NCI-H1417 treated with DMSO at 0.1 percent for 48 hours (cell line): ENCODE measurements at regions not wholly inside any gene's neighbourhood (a gene's known extent, or its start where the extent isn't known, plus 50 kb on each side); places are given as distances from the start of the nearest gene placed in this dataset.
"Not testable (repeated sequence)": the region's sequence is repeated elsewhere in the genome, so short reads cannot be mapped to it uniquely, and the experiment has no call there.

Source experiments
- DNase-seq: peaks from one replicate; lab custom pipeline; 2025; lab: John Stamatoyannopoulos, UW

DNA sequence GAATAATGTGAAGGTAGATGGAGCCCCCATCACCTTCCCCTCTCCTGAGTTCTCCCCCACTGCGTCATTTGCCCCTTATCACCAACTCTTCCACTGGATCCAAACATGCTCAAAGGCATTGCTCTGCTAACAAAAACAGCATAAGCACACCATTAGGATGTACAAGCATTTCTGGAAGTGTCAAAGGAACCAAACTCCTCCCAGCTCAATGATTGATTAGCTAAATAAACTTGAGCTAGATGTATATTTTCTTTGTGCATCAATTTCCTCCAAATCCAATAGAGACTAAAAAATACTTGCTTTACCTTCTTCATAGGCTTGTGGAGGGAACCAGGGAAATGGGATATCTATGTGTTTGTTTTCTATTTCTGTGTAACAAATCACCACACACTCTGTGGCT lies 248.4 kb upstream of the JARID2 start:
- no peak for DNase-seq

DNA sequence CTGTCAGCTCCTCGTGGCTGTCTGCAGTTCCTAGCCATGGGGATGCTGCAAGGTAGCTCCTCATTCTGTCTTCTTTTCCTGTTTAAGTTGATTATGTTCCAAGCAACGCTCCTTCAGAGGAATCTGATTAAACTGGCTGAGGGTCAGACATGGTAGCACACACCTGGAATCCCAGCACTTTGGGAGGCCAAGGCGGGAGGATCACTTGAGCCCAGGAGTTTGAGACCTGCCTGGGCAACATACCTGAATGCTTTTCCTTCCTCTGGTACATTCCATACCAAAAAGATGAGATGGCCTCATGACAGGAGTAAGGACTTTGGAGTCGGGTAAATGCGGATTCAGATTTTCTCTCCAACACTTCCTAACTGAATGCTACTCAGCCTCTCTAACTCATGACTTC lies 246.8 kb upstream of the JARID2 start:
- no peak for DNase-seq

DNA sequence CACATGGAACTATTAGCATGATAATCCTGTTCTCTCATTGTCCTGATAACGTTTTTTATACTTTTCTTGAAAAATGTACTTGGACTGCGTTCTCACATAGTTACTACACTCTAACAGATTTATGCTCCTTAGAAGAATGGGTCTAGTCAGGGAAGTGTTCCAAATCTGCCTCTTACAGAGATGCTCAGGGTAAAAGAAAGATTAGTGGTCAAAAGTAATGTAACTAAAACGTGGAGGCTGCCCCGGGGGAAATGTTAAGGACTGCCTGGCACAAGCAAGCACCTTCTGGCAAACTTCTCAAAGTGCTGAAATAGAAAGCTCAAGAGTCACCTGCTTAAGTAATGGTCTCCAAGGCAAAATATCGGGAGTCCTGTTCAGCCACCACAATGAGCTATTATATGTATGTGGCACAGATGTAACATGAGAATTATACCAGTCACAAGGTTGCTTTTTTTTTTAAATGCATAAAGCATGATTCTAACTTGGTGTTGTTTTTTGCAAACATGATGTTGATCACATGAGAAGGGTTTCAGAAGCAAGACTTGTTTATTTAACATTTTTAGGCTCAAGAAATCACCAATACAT lies 244.5 kb upstream of the JARID2 start:
- DNase-seq = no peak

DNA sequence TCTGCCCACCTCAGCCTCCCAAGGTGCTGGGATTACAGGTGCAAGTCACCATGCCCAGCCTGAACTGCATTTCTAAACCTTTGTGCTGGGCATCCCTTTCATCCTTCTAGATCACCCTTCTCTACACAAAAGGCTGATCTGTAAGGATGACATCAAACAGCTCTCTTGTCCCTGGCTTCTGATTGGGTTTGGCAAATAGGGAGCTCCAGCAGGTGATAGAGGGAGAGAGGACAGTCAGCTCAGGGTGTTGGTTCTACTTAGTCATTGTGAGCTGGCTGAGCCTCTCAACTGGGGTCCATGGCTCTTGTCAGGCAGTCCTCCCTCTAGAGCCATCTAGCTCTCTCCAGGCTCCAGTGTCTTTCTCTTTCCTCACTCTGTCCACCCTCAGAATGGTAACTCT lies 237.6 kb upstream of the JARID2 start:
- DNase-seq = no peak

DNA sequence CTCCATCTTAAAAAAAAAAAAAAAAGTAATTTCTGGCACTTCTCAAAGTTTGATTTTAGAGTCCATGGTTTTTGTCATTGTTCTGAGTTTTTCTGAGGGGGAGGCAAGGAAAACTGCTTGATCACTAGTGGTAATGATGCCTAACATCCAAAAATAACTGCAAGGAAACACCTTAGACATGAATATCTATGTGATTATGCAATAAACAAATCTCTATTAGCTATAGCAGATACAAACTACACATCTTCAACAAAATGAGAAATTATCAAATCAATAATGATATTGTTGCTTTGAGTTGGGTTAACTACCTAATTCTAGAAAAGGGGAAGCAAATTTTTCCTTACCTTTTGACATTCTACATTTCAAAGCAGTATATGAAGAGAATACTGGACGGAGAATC lies 230.9 kb upstream of the JARID2 start:
- DNase-seq = no peak

DNA sequence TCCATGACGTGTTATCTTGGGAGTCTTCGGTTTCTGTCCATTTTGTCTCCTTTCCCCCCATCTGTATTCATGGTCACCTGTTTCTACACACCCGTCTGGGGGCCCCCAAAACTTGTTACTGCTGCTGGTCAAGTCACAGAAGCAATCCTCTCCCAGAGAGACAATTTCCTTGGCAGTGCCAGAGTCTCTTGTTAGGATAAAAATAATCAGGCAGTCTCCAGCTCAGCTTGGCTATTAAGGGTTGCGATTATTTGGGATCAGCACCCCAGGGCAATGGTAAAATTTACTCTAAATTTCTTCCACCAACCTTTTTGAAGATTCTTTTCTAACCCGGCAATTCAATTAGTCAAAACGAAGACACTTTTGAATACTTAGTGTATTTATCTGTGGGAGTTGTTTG lies 229.1 kb upstream of the JARID2 start:
- DNase-seq = no peak

DNA sequence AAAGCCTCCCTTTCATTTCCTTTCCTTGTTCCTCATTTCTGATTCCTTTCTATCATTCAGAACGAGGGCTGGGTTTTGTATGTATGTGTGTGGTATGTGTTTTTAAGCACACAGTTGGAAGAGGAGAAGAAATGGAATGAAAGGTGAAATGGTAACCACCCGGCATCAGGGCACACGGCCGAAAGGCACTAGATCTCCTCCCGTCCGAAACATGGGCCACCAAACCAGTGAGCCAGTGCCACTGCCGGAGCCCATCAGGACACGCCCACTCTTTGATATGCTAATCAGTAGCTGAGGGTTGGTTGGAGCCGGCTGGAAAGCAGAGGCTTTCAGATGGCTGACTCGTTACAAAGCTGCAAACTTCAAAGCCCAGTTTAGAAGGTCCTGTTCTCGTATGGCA lies 228.6 kb upstream of the JARID2 start:
- no peak for DNase-seq

DNA sequence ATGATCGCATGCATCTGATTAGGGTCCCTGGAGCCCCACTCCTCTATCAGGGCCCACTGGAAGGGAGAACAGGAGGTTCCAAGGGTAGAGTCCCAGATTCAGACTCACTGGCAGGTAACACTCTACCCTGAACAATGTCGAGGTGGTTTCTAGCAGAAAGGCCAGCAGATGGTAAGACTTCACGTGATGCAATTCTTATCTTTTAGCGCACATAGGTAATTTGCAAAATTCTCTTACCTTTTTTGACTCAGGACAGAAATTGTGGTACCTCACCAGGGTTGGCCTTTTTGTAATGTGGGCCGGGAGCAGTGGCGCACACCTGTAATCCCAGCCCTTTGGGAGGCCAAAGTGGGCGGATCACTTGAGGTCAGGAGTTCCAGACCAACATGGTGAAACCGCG lies 228.1 kb upstream of the JARID2 start:
- no peak for DNase-seq

DNA sequence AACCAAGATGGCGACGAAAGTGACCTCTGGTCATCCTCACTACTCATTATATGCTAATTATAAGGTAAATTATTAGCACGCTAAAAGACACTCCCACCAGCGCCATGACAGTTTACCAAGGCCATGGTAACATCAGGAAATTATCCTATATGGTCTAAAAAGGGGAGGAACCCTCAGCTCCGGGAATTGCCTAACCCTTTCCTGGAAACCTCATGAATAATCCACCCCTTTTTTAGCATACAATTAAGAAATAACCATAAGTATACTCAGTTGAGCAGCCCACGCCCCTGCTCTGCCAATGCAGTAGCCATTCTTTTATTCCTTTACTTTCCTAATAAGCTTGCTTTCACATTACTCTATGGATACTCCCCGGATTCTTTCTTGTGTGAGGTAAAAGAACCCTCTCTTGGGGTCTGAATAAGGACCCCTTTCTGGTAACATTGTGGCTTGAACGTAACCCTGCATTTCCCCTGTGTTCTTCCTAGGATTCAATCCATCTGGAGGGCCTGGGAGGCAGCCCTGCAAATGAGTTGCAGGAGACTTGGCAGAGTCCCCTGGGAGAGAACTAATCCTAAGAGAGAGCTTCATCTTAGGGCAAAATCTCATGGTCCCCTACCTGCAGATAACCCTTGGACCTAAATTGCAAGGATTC lies 225.6 kb upstream of the JARID2 start:
- DNase-seq = no peak

DNA sequence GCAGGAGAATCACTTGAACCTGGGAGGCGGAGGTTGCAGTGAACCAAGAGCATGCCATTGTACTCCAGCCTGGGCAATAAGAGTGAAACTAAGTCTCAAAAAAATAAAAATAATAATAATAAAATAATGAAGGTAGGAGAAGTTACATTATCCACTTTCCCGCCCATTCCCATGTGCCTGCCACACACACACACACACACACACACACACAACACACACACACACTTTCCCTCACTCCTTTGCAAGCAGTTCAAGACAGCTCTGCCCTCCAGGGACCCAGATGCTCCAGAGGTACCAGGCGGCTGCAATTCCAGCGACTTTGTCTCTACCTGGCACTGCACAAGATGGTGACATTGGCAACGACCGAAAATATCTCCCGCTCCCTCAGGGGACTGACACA lies 224.8 kb upstream of the JARID2 start:
- no peak for DNase-seq

DNA sequence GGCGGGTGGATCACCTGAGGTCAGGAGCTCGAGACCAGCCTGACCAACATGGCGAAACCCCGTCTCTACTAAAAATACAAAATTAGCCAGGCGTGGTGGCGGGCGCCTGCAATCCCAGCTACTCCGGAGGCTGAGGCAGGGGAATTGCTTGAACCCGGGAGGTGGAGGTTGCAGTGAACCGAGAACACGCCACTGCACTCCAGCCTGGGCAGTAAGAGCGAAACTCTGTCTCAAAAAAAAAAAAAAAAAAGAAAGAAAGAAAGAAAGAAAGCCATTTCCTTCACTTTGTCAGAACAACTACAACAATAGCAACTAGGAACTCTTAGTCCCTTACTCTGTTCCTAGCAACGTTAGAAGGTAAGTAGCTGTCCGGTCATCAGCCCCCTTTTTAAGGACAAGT lies 222.9 kb upstream of the JARID2 start:
- not testable (repeated sequence) for DNase-seq

DNA sequence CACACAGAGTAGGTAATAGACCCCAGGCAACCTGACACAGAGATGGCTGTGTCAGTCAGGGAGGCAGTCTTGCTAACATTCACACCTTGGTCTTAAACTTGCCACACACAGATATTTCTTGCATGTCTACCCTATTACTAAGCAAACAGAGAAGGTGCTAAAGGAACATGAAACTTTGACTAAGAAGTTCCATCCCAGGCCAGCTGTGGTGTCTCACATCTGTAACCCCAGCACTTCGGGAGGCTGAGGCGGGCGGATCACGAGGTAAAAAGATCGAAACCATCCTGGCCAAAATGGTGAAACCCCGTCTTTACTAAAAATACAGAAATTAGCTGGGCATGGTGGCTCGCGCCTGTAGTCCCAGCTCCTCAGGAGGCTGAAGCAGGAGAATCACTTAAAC lies 222.4 kb upstream of the JARID2 start:
- DNase-seq = no peak

DNA sequence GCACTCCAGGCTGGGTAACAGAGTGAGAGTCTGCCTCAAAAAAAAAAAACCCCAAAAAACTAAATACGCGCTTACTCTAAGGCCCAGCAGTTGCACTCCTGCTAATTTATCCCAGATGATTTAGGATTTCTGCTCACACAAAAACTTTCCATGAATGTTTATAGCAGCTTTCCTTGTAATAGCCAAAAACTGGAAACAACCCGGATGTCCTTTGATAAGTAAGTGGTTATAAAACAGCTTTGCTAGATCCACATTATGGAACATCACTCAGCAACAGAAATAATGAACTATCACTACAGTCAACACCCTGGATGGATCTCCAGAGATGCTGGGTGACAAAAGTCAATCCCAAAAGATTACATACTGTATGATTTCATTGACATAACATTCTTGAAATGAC lies 220.4 kb upstream of the JARID2 start:
- DNase-seq = no peak

DNA sequence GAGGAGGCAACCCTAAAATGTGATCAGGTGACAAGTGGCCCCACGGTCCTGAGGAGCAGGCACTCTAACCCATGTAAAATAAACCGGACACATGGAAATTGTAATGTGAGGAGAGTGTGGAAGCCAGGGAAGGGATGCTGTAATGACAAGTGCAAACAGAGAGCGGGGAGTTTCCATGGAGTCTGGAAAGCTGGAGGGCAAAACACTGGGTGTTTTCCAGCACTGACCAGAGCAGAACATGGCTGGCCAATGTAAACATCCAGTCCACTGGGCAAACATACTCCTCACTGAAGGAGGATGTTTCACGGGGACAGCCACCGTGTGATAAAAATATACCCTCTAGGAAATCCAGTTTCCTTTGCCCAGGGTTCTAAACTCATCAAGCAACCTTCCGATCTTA lies 219.0 kb upstream of the JARID2 start:
- DNase-seq = peak; percentile 76

DNA sequence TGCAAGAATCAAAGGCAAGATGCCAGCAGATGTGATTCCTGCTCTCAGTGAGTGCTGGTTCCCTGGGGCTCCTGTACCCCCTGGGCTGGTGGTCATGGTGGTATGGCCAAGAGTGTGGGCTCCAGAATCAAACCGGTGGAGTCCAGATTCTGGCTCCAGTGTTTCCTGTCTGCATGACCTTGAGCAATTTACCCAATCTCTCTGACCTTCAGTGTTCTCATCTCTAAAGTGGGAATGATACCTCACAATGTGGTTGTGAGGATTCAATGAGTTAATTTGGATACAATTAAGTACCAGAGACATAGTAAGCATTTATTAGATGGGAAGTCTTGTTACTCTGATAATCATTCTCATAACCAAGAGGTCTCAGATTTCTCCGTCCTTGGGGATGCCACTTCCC lies 218.4 kb upstream of the JARID2 start:
- DNase-seq = no peak

DNA sequence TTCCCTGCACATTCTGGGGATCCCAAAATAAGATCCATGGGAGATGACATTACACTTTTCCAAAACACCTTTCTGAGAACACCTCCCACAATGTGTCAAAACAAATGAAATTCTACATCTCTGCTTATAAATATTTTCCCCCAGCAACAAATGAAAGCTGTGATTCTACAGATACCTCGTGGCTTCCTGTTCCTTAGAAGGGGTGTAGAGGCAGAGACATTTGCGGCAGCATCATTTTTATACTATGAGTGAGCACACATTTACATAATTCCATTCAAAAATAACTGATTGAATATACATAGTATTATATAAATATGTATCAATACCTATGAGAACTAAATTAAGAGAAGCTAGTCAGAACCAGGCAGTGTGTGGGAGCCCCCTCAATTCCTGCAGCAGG lies 213.9 kb upstream of the JARID2 start:
- no peak for DNase-seq

DNA sequence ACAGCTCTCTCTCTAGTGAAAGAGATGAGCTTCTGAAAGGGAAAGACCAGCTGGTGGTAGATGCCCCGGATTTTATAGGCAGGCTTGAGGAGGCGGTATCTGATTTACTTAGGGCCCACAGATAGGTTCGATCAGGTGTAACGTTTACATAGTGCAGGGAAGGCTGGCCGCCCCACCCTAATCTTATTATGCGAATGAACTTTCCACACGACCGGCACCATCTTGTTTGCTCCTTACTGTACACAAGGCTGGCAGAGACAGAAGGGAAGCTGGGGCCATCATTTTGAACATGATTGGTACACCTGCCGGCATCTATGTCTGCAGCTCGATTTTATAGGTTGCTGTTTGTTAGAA lies 212.0 kb upstream of the JARID2 start:
- DNase-seq = no peak

DNA sequence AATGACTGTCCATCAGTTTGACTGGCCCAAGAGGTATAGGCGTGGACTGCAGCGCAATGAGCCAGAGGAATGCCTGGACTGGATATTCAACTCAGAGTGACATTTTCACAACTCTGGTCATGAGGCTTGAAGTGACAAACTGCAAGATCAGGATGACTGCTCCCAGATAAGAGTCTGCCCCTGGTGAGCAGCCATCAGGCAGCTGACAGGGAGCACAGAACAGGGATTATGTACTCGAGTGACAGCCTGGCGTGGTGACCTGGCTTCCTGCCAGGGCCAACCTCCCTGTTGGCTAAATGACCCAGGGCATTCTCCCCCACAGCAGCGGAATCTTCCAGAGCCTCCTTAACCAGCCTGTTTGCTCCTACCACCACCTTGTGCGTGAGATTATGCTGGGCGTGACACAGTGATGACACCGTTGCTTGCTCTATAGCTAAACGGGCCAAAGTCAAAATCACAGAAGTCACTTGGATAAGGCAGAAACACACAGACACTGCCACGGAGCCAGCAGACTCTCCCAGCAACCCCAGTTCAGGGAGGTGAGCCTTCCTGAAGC lies 209.1 kb upstream of the JARID2 start:
- no peak for DNase-seq

DNA sequence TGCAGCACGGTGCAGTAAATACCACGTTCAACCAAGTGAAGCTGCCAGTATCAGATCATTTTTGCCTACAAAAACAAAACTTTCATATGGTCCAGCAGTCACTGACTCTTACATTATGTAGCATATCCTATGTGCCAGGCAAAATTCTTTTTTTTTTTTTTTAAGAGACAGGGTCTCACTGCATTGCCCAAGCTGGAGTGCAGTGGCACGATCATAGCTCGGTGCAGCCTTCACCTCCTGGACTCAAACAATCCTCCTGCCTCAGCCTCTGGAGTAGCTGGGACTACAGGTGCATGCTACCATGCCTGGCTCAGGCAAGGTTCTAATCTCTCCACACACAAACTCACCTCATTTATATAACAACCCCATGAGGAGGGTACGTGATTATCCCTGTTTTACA lies 208.6 kb upstream of the JARID2 start:
- no peak for DNase-seq

DNA sequence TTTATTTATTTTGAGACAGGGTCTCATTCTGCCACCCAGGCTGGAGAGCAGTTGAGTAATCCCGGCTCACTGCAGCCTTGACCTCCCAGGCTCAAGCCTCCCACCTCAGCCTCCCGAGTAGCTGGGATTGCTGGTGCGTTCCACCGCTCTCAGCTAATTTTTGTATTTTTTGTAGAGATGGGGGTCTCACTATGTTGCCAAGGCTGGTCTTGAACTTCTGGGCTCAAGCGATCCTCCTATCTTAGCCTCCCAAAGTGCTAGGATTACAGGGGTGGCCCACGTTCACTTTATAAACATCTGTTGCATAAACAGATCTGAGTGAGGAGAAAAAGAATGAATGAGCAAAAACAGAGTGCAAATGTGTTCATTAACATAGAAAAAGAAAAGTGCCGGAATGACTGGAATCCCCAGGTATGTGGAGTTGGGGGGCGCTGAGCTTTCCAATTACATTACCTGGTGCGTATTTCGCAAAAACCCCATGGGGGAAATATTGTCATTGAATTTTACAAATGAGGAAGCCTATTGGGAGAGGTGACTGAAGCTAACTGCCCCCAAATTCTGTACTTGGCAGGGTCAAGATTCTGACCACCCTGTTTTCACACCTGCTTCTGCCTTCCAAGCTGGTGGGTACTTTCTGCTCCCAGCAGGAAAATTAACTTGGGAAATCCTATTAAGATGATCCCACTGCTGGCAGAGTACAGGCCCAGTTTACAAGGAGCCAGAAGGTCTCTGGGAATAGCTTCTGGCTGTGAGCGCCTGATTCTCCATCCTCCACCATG lies 207.7 kb upstream of the JARID2 start:
- no peak for DNase-seq

DNA sequence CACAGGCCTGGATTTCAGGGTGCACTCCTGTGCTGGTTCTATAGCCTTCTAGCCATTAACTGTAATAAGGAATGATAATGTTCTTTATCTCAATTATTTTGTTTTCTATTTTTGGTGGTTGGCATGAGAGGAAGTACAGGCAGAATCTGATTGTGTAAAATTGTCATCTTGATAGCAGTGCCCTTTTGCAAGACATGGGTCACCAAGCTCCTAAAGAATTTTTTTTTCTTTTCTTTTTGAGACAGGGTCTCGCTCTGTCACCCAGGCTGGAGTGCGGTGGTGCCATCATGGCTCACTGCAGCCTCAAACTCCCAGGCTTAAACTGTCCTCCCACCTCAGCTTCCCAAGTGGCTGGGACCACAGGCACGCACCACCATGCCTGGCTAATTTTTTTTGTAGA lies 206.7 kb upstream of the JARID2 start:
- DNase-seq = no peak

DNA sequence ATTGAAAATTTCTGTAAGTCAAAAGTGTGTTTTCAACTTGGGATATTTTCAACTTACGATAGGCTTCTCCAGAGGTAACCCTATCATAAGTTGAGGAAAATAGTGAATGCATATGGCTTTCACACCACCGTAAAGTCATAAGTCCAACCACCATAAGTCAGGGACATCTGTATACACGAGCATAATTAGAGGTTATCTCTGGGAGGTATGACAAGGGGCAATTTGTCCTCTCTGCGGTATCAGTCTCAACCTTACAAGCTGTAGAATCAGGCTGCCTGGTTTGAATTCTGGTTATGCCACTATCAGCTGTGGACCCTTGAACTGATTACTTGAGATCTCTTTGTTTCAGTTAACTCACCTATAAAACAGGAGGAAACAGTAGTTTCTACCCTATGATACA lies 202.9 kb upstream of the JARID2 start:
- DNase-seq = no peak

DNA sequence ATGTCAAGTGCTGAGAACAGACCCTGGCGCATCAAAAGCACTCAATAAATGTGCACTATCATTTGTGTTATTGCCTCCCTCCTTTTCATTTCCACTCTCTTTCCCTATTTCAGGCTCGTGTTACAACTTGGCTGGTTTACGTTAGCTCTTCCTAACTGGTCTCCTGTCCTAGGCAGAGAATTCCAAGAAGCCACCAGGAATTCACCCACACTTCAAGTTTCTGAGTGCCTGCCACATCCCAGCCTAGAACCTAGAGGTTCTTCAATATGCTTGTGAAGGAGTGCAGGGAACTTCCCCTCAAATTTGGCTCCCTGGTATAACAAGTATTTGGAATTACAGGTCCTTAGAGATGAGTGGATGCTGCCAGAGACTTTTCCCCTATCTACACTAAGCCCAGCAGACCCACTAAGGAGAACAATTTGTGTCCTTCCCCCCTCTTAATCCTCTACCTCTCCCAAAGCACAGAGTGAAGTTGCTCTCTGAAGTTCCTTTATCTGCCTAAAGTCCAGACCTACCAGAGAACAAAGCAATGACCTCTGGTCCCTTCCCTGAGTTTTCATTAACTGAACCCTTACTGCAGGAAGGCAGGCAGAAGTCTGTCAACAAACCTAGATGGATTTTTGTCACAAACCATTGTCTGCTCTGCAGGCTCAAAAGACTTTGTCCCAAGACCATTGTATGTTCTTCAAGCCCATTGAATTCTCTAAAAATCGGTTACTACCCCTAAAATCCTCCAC lies 201.6 kb upstream of the JARID2 start:
- DNase-seq = no peak
